Kidney epithelial cell (primary cell): ENCODE measurements at regions not wholly inside any gene's neighbourhood (a gene's known extent, or its start where the extent isn't known, plus 50 kb on each side); places are given as distances from the start of the nearest gene placed in this dataset.
"Not testable (repeated sequence)": the region's sequence is repeated elsewhere in the genome, so short reads cannot be mapped to it uniquely, and the experiment has no call there.

Source experiments
- DNase-seq: peaks from one replicate; pipeline ENCODE4 v3.0.0-alpha.2; 2010; ENCODE audit warnings: low read depth
- H3K27me3 ChIP-seq: 2 replicates; pipeline ENCODE4 v1.6.0; 2011; ENCODE audit warnings: low read length; ENCODE audit not compliant: control insufficient read depth, insufficient read depth
- H3K36me3 ChIP-seq: 2 replicates; pipeline ENCODE4 v1.5.1; 2011; ENCODE audit warnings: low read length; ENCODE audit not compliant: control insufficient read depth, insufficient read depth
- H3K4me3 ChIP-seq: 2 replicates; pipeline ENCODE4 v1.5.1; 2011; ENCODE audit warnings: low read depth, mild to moderate bottlenecking, control low read depth, low read length
- TF ChIP-seq, protein P1 (sequence below): IDR thresholded peaks from 2 replicates; pipeline ENCODE4 v1.5.1; 2011; ENCODE audit warnings: mild to moderate bottlenecking, moderate library complexity, low read length, control low read depth, inconsistent platforms; ENCODE audit not compliant: insufficient read depth, poor library complexity, severe bottlenecking

DNA sequence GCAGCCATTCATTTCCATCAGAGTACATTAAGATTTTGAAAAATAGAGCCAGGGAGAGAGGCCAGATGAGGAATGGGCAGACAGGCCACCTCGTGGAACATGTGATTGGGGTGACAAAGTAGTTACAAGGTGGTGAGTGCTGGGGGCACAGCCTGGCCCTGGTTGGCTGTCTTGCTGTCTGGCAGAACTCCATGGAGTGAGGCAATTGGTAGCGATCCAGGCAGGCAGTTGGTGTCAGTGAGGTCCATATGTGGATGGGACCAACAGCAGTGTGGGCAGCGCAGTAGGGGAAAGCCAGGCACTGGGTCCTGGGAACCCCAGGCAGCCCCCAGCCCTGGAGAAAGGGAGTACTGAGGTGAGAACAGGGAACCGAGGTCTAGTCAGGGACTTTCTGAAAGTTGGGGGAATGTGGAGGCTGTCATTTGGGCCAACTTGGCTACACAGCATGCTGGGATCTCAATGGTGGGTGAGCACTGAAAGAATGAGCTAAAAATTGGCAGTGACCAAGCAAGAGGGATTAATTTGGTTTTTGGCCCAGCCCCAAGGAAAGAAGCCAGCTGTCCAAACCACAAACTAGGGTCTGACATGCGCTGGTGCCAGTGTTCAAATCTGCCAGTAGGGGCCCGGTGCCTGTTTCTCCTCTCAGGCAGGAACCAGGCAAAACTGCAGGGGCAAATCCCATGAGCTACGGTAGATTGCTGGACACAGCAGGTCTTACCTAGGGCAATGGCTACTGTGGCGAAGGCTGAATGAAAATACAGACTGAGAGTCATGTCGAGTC is 61.4 kb upstream of the E2F3 start:
- Histone ChIP-seq H3K36me3 (no peaks in the 10 kb centered on the region), H3K4me3 (no peak overlapping the region), H3K27me3 (no peaks in the 10 kb centered on the region)
- TF ChIP-seq, protein P1, sequence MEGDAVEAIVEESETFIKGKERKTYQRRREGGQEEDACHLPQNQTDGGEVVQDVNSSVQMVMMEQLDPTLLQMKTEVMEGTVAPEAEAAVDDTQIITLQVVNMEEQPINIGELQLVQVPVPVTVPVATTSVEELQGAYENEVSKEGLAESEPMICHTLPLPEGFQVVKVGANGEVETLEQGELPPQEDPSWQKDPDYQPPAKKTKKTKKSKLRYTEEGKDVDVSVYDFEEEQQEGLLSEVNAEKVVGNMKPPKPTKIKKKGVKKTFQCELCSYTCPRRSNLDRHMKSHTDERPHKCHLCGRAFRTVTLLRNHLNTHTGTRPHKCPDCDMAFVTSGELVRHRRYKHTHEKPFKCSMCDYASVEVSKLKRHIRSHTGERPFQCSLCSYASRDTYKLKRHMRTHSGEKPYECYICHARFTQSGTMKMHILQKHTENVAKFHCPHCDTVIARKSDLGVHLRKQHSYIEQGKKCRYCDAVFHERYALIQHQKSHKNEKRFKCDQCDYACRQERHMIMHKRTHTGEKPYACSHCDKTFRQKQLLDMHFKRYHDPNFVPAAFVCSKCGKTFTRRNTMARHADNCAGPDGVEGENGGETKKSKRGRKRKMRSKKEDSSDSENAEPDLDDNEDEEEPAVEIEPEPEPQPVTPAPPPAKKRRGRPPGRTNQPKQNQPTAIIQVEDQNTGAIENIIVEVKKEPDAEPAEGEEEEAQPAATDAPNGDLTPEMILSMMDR: no peak
- no peak for DNase-seq

DNA sequence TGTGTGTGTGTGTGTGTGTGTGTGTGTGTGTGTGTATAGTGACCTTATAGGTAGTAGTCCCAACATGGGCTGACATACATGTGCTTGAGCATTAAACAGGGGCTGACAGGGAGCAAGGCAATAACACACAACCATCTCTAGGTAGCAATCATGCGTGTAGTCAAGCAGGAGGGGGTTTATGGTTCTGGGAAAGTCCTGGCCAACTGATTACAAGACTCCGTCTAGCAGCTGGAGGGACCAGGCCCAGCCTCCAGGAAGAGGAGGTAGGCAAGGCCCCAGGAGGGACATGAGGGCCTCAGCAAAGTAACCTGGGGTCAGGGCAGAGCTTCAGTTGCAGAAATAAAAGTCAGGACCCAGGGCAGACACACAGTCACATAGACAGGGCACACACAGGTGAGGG is 60.6 kb upstream of the E2F3 start:
- H3K27me3 ChIP-seq: no peaks in the 10 kb centered on the region
- TF ChIP-seq, protein P1: no peak

DNA sequence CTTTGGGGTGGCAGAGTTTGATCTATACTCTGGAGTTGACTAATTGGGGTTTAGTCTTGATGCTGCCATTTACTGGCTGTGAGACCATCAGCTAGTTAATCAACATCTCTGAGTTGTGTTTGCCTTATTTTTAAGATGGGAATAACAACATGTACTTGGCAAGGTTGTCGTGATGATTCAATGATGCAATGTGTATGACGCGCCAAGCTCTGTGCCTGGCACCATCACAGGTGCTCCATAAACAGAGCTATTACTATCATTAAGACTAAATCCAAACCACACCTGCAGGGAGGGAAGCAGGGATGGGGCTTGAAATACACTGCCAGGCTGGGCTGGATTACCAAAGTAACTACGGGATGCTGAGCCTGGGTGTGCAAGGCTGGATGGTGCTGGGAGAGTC is 60.1 kb upstream of the E2F3 start:
- TF ChIP-seq, protein P1: no peak
- no peak for DNase-seq
- no peaks in the 10 kb centered on the region for H3K27me3 ChIP-seq
- no peaks in the 10 kb centered on the region for H3K36me3 ChIP-seq
- no peak overlapping the region for H3K4me3 ChIP-seq

More for the DNA sequence above, 60.6 kb upstream of the E2F3 start:
- Histone ChIP-seq H3K4me3 (no peak overlapping the region), H3K36me3 (no peaks in the 10 kb centered on the region)
- no peak for DNase-seq

DNA sequence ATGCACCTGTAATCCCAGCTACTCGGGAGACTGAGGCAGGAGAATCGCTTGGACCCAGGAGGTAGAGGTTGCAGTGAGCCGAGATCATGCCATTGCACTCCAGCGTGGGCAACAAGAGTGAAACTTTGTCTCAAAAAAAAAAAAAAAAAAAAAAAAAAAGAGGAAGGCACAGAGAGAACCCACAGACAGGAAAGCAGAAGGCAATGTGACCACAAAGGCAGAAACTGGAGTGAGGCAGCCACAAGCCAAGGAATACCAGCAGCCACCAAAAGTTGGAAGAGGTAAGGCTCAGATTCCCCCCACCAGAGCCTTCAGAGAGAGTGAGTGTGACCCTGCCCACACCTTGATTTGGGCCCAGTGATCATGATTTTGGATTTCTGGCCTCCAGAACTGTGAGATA is 54.7 kb upstream of the E2F3 start:
- H3K36me3 ChIP-seq, H3K4me3 ChIP-seq, H3K27me3 ChIP-seq, DNase-seq: not testable (repeated sequence)

DNA sequence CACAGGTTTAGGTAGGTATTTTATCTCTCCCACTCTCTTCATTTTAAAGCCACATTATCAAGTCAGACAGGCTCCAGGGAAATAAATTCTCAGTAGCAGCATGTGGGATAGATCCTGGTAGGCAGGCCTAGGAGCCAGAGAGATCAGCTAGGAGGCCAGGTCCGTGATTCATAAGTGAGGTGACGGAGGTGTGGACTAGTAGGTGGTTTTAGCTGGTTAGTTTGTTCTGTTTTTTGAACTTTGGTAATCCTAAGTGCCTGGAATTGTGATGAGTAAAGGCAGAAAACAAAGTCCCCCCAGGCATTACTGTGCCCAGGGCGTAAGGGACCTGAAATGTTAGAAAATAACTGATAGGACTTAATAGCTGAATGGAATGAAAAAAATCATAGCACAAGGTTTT is 53.6 kb upstream of the E2F3 start:
- H3K4me3 ChIP-seq: no peak overlapping the region
- no peaks in the 10 kb centered on the region for H3K36me3 ChIP-seq
- TF ChIP-seq, protein P1: no peak
- no peak for DNase-seq
- no peaks in the 10 kb centered on the region for H3K27me3 ChIP-seq

DNA sequence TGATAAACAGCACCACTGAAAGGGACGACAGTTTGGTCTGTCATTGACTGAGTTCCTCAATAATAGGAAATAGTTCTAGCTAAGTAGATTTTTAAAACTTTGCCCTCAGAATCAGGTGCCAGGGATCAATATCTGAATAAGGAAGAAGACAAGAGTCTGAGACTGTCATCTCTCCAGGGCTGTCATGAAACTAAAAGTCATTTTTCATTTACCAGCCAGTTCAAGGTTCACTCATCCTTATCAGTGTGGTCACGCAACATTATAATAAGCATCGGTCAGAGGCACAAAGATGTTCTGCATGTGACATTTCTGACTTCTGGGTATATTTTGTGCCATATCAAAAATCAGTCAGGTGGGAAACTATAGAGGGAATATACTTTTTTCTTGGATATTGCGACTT is 52.5 kb upstream of the E2F3 start:
- no peak for DNase-seq
- TF ChIP-seq, protein P1: no peak
- Histone ChIP-seq H3K4me3 (no peak overlapping the region), H3K36me3 (no peaks in the 10 kb centered on the region), H3K27me3 (no peaks in the 10 kb centered on the region)
